Naive thymus-derived CD4-positive, alpha-beta T cell (primary cell): ENCODE measurements at regions not wholly inside any gene's neighbourhood (a gene's known extent, or its start where the extent isn't known, plus 50 kb on each side); places are given as distances from the start of the nearest gene placed in this dataset.
"Not testable (repeated sequence)": the region's sequence is repeated elsewhere in the genome, so short reads cannot be mapped to it uniquely, and the experiment has no call there.

Experiments
- ATAC-seq: fragments of 150-1000 bp; cut with Tn5 transposase; 2 replicates; pipeline ENCODE4 v1.10.0; 2021; ENCODE audit warnings: mild to moderate bottlenecking, moderate library complexity
- CTCF ChIA-PET: fragments of 350-600 bp; sonication (Branson Sonifier 250); formaldehyde crosslinking; loops from one replicate; lab custom pipeline; 2021; ENCODE audit warnings: antibody characterized with exemption; lab: Charles Lee
- POLR2A ChIA-PET: fragments of 350-600 bp; sonication (Branson Sonifier 250); formaldehyde crosslinking; loops from one replicate; lab custom pipeline; 2021; ENCODE audit warnings: antibody characterized with exemption, inconsistent platforms; lab: Charles Lee
- DNase-seq, 9 donors: peaks; one replicate each; pipeline versions ENCODE4 v3.0.0 to v3.0.0-alpha.2; 2020 to 2022; ENCODE audit warnings: mixed read lengths in 1 of 9
- H3K27ac ChIP-seq: one replicate; pipeline ENCODE4 v1.7.0; 2013; ENCODE audit warnings: mild to moderate bottlenecking, low read depth, low read length, moderate library complexity
- H3K27me3 ChIP-seq, 2 donors: one replicate each; pipeline ENCODE4 v1.7.0; 2013; ENCODE audit warnings: low read length in 2 of 2, mild to moderate bottlenecking in 2 of 2, moderate library complexity in 2 of 2; ENCODE audit not compliant: control insufficient read depth in 2 of 2, insufficient read depth in 2 of 2
- H3K36me3 ChIP-seq, 3 experiments: 1 replicate in 2 of 3; 2 replicates in 1 of 3; pipeline ENCODE4 v1.7.0; 2013; ENCODE audit warnings: low read length in 3 of 3, mild to moderate bottlenecking in 3 of 3, moderate library complexity in 1 of 3; ENCODE audit not compliant: insufficient read depth in 3 of 3, control insufficient read depth in 2 of 3
- H3K4me1 ChIP-seq, 2 donors: one replicate each; pipeline ENCODE4 v1.7.0; 2013; ENCODE audit warnings: low read length in 2 of 2, mild to moderate bottlenecking in 2 of 2, moderate library complexity in 1 of 2; ENCODE audit not compliant: control insufficient read depth in 2 of 2, insufficient read depth in 2 of 2
- H3K4me3 ChIP-seq: 2 replicates; pipeline ENCODE4 v1.7.0; 2013; ENCODE audit warnings: mild to moderate bottlenecking, low read length
- H3K9me3 ChIP-seq, 3 experiments: 1 replicate in 2 of 3; 2 replicates in 1 of 3; pipeline ENCODE4 v1.7.0; 2013; ENCODE audit warnings: low read length in 3 of 3; ENCODE audit not compliant: control insufficient read depth in 2 of 3
- H3K27ac Mint-ChIP-seq, 9 donors: one replicate each; pipeline ENCODE4 v1.8.0; 2020 to 2022; ENCODE audit warnings: mixed read lengths in 9 of 9, mild to moderate bottlenecking in 8 of 9, moderate library complexity in 5 of 9, inconsistent platforms in 2 of 9
- H3K27me3 Mint-ChIP-seq, 5 donors: one replicate each; pipeline ENCODE4 v1.8.0; 2021 to 2022; ENCODE audit warnings: mixed read lengths in 5 of 5, mild to moderate bottlenecking in 1 of 5
- H3K36me3 Mint-ChIP-seq, 5 donors: one replicate each; pipeline ENCODE4 v1.8.0; 2020 to 2022; ENCODE audit warnings: mixed read lengths in 5 of 5, mild to moderate bottlenecking in 3 of 5, inconsistent platforms in 1 of 5
- H3K4me1 Mint-ChIP-seq, 7 donors: one replicate each; pipeline ENCODE4 v1.8.0; 2020 to 2022; ENCODE audit warnings: mixed read lengths in 7 of 7, mild to moderate bottlenecking in 3 of 7, inconsistent platforms in 1 of 7
- H3K4me3 Mint-ChIP-seq, 10 donors: one replicate each; pipeline ENCODE4 v1.8.0; 2020 to 2022; ENCODE audit warnings: mild to moderate bottlenecking in 10 of 10, mixed read lengths in 10 of 10, moderate library complexity in 6 of 10, inconsistent platforms in 2 of 10
- H3K9me3 Mint-ChIP-seq, 11 donors: one replicate each; pipeline ENCODE4 v1.8.0; 2020 to 2022; ENCODE audit warnings: mixed read lengths in 11 of 11, mild to moderate bottlenecking in 4 of 11, inconsistent platforms in 1 of 11, moderate library complexity in 1 of 11
- intact Hi-C, 2 donors: fragments of 100-400 bp; cut with micrococcal nuclease; formaldehyde crosslinking; loops; one replicate each; pipeline ENCODE4 v1.15.1; 2023

GRCh38 chr4:55696424-55696823, 60.3 kb upstream of the NMU start:
- POLR2A ChIA-PET, intact Hi-C loops, DNase-seq, H3K4me3 ChIP-seq, H3K27ac ChIP-seq, H3K27ac Mint-ChIP-seq, H3K36me3 ChIP-seq, ATAC-seq, CTCF ChIA-PET, H3K4me1 Mint-ChIP-seq, H3K4me3 Mint-ChIP-seq, H3K4me1 ChIP-seq, H3K27me3 ChIP-seq, H3K36me3 Mint-ChIP-seq, H3K9me3 ChIP-seq: not testable (repeated sequence)
- Mint-ChIP-seq H3K9me3 (peaks cover 0 to 14% (median 3%) of the 10 kb centered on the region in 11 donors), H3K27me3 (peaks cover 2 to 49% (median 25%) of the 10 kb centered on the region in 5 donors)

- no peaks in the 10 kb centered on the region for H3K4me1 ChIP-seq
- H3K27me3 Mint-ChIP-seq, result peaks cover 5 to 26% (median 15%) of the 10 kb centered on the region in 5 donors
- H3K27ac Mint-ChIP-seq, result no peak overlapping the region
- no peak overlapping the region for H3K4me3 Mint-ChIP-seq
- ATAC-seq (no peak), DNase-seq (no peak)
- peaks cover 0 to 1% (median 0%) of the 10 kb centered on the region in 11 donors for H3K9me3 Mint-ChIP-seq
- intact Hi-C loops, result no loop called here
- no peaks in the 10 kb centered on the region for H3K9me3 ChIP-seq
- H3K36me3 Mint-ChIP-seq, result no peaks in the 10 kb centered on the region
- ChIA-PET POLR2A (no interaction called here), CTCF (no interaction called here)
- H3K36me3 ChIP-seq, result no peaks in the 10 kb centered on the region
- no peaks in the 10 kb centered on the region for H3K4me1 Mint-ChIP-seq
- no peaks in the 10 kb centered on the region for H3K27me3 ChIP-seq
- no peak overlapping the region for H3K27ac ChIP-seq
- no peak overlapping the region for H3K4me3 ChIP-seq
Measured at GRCh38 chr4:55706541-55706940, 70.4 kb upstream of the NMU start.

GRCh38 chr4:55707507-55707906, 71.4 kb upstream of the NMU start:
- Histone ChIP-seq H3K27ac (no peak overlapping the region), H3K4me1 (no peaks in the 10 kb centered on the region), H3K36me3 (no peaks in the 10 kb centered on the region), H3K27me3 (no peaks in the 10 kb centered on the region), H3K9me3 (no peaks in the 10 kb centered on the region), H3K4me3 (no peak overlapping the region)
- peaks cover 0 to 2% (median 0%) of the 10 kb centered on the region in 11 donors for H3K9me3 Mint-ChIP-seq
- no peak overlapping the region for H3K27ac Mint-ChIP-seq
- POLR2A ChIA-PET, result no interaction called here
- intact Hi-C loops, result no loop called here
- no peaks in the 10 kb centered on the region for H3K36me3 Mint-ChIP-seq
- H3K27me3 Mint-ChIP-seq, result peaks cover 5 to 23% (median 15%) of the 10 kb centered on the region in 5 donors
- ATAC-seq, result no peak
- no peak for DNase-seq
- H3K4me3 Mint-ChIP-seq, result no peak overlapping the region
- no peaks in the 10 kb centered on the region for H3K4me1 Mint-ChIP-seq
- CTCF ChIA-PET, result no interaction called here

DNA sequence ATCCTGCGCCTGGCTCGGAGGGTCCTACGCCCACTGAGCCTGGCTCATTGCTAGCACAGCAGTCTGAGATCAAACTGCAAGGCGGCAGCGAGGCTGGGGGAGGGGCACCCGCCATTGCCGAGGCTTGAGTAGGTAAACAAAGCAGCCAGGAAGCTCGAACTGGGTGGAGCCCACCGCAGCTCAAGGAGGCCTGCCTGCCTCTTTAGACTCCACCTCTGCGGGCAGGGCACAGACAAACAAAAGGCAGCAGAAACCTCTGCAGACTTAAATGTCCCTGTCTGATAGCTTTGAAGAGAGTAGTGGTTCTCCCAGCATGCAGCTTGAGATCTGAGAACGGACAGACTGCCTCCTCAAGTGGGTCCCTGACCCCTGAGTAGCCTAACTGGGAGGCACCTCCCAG, 71.9 kb upstream of the NMU start:
- H3K36me3 Mint-ChIP-seq, intact Hi-C loops: not testable (repeated sequence)

DNA sequence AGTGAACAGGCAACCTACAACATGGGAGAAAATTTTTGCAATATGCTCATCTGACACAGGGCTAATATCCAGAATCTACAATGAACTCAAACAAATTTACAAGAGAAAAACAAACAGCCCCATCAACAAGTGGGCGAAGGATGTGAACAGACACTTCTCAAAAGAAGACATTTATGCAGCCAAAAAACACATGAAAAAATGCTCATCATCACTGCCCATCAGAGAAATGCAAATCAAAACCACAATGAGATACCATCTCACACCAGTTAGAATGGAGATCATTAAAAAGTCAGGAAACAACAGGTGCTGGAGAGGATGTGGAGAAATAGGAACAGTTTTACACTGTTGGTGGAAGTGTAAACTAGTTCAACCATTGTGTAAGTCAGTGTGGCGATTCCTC, 76.7 kb upstream of the NMU start:
- H3K27ac ChIP-seq, H3K36me3 Mint-ChIP-seq, H3K36me3 ChIP-seq, H3K9me3 Mint-ChIP-seq, POLR2A ChIA-PET, H3K4me3 Mint-ChIP-seq, intact Hi-C loops, DNase-seq, H3K27me3 Mint-ChIP-seq, H3K4me3 ChIP-seq, ATAC-seq, H3K4me1 Mint-ChIP-seq, H3K27me3 ChIP-seq, H3K9me3 ChIP-seq, CTCF ChIA-PET, H3K27ac Mint-ChIP-seq, H3K4me1 ChIP-seq: not testable (repeated sequence)

More for the DNA sequence above, 71.9 kb upstream of the NMU start:
- H3K9me3 Mint-ChIP-seq, ATAC-seq, DNase-seq, H3K36me3 ChIP-seq, H3K27ac ChIP-seq, H3K9me3 ChIP-seq, H3K4me1 ChIP-seq, H3K4me3 ChIP-seq, H3K27ac Mint-ChIP-seq, H3K4me1 Mint-ChIP-seq, POLR2A ChIA-PET, H3K4me3 Mint-ChIP-seq, CTCF ChIA-PET, H3K27me3 ChIP-seq: not testable (repeated sequence)
- H3K27me3 Mint-ChIP-seq, result peaks cover 5 to 20% (median 14%) of the 10 kb centered on the region in 5 donors

DNA sequence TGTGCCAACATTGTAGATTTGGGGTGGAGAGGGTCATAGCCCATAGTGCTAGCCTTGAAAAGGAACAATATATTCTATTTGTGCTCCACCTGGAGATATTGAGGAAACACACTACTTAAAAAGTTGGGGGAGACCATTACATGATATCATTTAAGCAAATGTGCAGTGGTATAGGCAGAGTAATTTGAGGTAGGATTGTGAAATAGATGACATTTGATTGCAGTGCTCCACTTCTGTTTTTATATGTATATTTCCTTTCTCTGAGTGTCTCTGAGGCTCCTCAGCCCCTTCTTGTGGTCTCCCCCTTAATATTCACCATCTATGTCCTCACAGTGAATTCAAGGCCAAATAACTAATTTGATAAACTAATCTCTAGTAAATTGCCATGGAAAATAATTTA, 85.6 kb upstream of the NMU start:
- POLR2A ChIA-PET, result no interaction called here
- CTCF ChIA-PET, result no interaction called here

DNA sequence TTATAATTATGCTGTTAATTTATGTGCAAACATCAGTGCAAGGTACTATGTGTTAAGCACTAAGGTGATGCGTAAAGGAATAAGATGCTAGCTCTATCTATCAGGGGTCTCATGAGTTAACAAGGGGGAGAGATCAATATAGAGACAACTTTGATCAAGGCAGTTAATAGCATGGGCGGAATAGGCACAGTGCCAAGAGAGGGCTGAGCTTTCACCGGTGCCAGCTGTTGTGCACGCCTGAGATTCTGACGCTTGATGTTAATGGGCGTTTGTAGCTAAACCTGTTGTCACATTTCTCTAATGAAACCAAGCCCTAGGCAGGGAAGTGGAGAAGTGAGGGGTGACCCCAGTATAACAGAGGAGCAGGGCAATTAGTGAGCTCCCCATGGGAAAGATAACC, 86.0 kb upstream of the NMU start:
- ChIA-PET POLR2A (no interaction called here), CTCF (no interaction called here)
- Mint-ChIP-seq H3K27ac (no peak overlapping the region), H3K4me1 (no peaks in the 10 kb centered on the region), H3K4me3 (no peak overlapping the region), H3K9me3 (no peaks in the 10 kb centered on the region), H3K27me3 (peaks cover 0 to 6% (median 4%) of the 10 kb centered on the region in 5 donors), H3K36me3 (no peaks in the 10 kb centered on the region)
- no peaks in the 10 kb centered on the region for H3K9me3 ChIP-seq
- H3K4me3 ChIP-seq, result no peak overlapping the region
- intact Hi-C loops, result no loop called here
- no peak for DNase-seq
- H3K27me3 ChIP-seq, result no peaks in the 10 kb centered on the region
- ATAC-seq, result no peak
- H3K27ac ChIP-seq, result no peak overlapping the region
- H3K36me3 ChIP-seq, result no peaks in the 10 kb centered on the region
- H3K4me1 ChIP-seq, result no peaks in the 10 kb centered on the region

More for the DNA sequence above, 85.6 kb upstream of the NMU start:
- Mint-ChIP-seq H3K9me3 (no peaks in the 10 kb centered on the region), H3K27me3 (peaks cover 0 to 6% (median 4%) of the 10 kb centered on the region in 5 donors), H3K4me3 (no peak overlapping the region), H3K36me3 (no peaks in the 10 kb centered on the region), H3K27ac (no peak overlapping the region), H3K4me1 (no peaks in the 10 kb centered on the region)
- ATAC-seq, result no peak
- no peaks in the 10 kb centered on the region for H3K36me3 ChIP-seq
- no peak for DNase-seq
- no peak overlapping the region for H3K27ac ChIP-seq
- intact Hi-C loops, result no loop called here
- H3K4me1 ChIP-seq, result no peaks in the 10 kb centered on the region
- no peak overlapping the region for H3K4me3 ChIP-seq
- no peaks in the 10 kb centered on the region for H3K9me3 ChIP-seq
- no peaks in the 10 kb centered on the region for H3K27me3 ChIP-seq
